Ammon's horn (tissue), 1 donor: ENCODE measurements at regions not wholly inside any gene's neighbourhood (a gene's known extent, or its start where the extent isn't known, plus 50 kb on each side); places are given as distances from the start of the nearest gene placed in this dataset.

ENCODE experiments used
- DNase-seq: peaks from one replicate; pipeline ENCODE4 v3.0.0-alpha.2; 2016; ENCODE audit warnings: low spot score

GRCh38 chr12:111076611-111077451 lies 156.5 kb upstream of the MYL2 start:
- no peak for DNase-seq

- DNase-seq = no peak
Measured at GRCh38 chr12:111076199-111076598, 155.8 kb upstream of the MYL2 start.

GRCh38 chr12:111074965-111075364 lies 154.6 kb upstream of the MYL2 start:
- DNase-seq = no peak

GRCh38 chr12:111074559-111074958 lies 154.2 kb upstream of the MYL2 start:
- no peak for DNase-seq

- no peak for DNase-seq
Measured at GRCh38 chr12:111073370-111073769, 153.0 kb upstream of the MYL2 start.

GRCh38 chr12:111072299-111072698 lies 151.9 kb upstream of the MYL2 start:
- no peak for DNase-seq

- no peak for DNase-seq
Measured at GRCh38 chr12:111069886-111070285, 149.5 kb upstream of the MYL2 start.

- DNase-seq = no peak
Measured at GRCh38 chr12:111068290-111068689, 147.9 kb upstream of the MYL2 start.

GRCh38 chr12:111067498-111067897 lies 147.1 kb upstream of the MYL2 start:
- DNase-seq = no peak

- DNase-seq = no peak
Measured at GRCh38 chr12:111066744-111067437, 146.5 kb upstream of the MYL2 start.

GRCh38 chr12:111064982-111065381 lies 144.6 kb upstream of the MYL2 start:
- no peak for DNase-seq

GRCh38 chr12:111064154-111064553 lies 143.8 kb upstream of the MYL2 start:
- DNase-seq = no peak

- no peak for DNase-seq
Measured at GRCh38 chr12:111063295-111064026, 143.1 kb upstream of the MYL2 start.

GRCh38 chr12:111057701-111058425 lies 137.5 kb upstream of the MYL2 start:
- DNase-seq = no peak

GRCh38 chr12:111056618-111057521 lies 136.5 kb upstream of the MYL2 start:
- no peak for DNase-seq

- DNase-seq = no peak
Measured at GRCh38 chr12:111055181-111055880, 135.0 kb upstream of the MYL2 start.

GRCh38 chr12:111048991-111049390 lies 128.6 kb upstream of the MYL2 start:
- DNase-seq = no peak

GRCh38 chr12:111046896-111047295 lies 126.5 kb upstream of the MYL2 start:
- DNase-seq = no peak

GRCh38 chr12:111045941-111046340 lies 125.6 kb upstream of the MYL2 start:
- no peak for DNase-seq

GRCh38 chr12:111041091-111041490 lies 120.7 kb upstream of the MYL2 start:
- DNase-seq = no peak
